A549 (cell line): ENCODE measurements at regions not wholly inside any gene's neighbourhood (a gene's known extent, or its start where the extent isn't known, plus 50 kb on each side); places are given as distances from the start of the nearest gene placed in this dataset.

Experiments
- ATAC-seq, 2 experiments: fragments of 200-7000 bp in 1 of 2; fragments of >200 bp in 1 of 2; cut with Nextera tagmentation in 1 of 2; cut with Tn5 transposase in 1 of 2; 3 replicates each; pipeline versions ENCODE4 v1.8.0 to v1.9.1; 2018 to 2020; ENCODE audit warnings: mild to moderate bottlenecking in 1 of 2, moderate library complexity in 1 of 2
- CTCF ChIA-PET: fragments of 300-600 bp; sonication (Branson Sonifier 250); formaldehyde crosslinking; extraction: SDS; loops from one replicate; lab custom pipeline; 2021; ENCODE audit warnings: antibody characterized with exemption, inconsistent platforms; lab: Yijun Ruan, JAX
- POLR2A ChIA-PET: fragments of 350-600 bp; formaldehyde crosslinking; extraction: SDS; loops from one replicate; lab custom pipeline; 2021; ENCODE audit warnings: antibody characterized with exemption, inconsistent platforms; lab: Yijun Ruan, JAX
- DNase-seq, 2 experiments: peaks; one replicate each; pipeline versions ENCODE4 v3.0.0 to v3.0.0-alpha.2; 2011 to 2016; ENCODE audit warnings: low read depth in 1 of 2, low spot score in 1 of 2
- FAIRE-seq: peaks from 2 replicates; lab custom pipeline; 2011; peaks lifted over from hg19 to GRCh38; lab: Jason Lieb, UNC
- H3K27ac ChIP-seq, 2 experiments: fragments of >200 bp; sonication (Bioruptor Twin); formaldehyde crosslinking; 3 replicates each; pipeline ENCODE4 v1.5.1; 2016 to 2017
- H3K4me1 ChIP-seq: fragments of >200 bp; sonication (Bioruptor Twin); formaldehyde crosslinking; 3 replicates; pipeline ENCODE4 v1.6.1; 2016
- H3K4me2 ChIP-seq: fragments of >200 bp; sonication (Bioruptor Twin); formaldehyde crosslinking; 3 replicates; pipeline ENCODE4 v1.6.1; 2016
- H3K4me3 ChIP-seq: fragments of >200 bp; sonication (Bioruptor Twin); formaldehyde crosslinking; 3 replicates; pipeline ENCODE4 v1.5.1; 2016
- H3K9me3 ChIP-seq: fragments of >200 bp; sonication (Bioruptor Twin); formaldehyde crosslinking; 3 replicates; pipeline ENCODE4 v1.6.1; 2016
- CBX2 ChIP-seq: fragments of 200-600 bp; sonication (generic); IDR thresholded peaks from 2 replicates; pipeline ENCODE4 v1.6.1; 2016; ENCODE audit warnings: low read depth, mild to moderate bottlenecking, borderline replicate concordance
- CTCF ChIP-seq: fragments of >200 bp; sonication (Bioruptor Twin); formaldehyde crosslinking; IDR thresholded peaks from 3 replicates; pipeline ENCODE4 v1.5.1; 2016
- E2F6 ChIP-seq: IDR thresholded peaks from 2 replicates; pipeline ENCODE4 v1.6.1; 2012; ENCODE audit warnings: low read depth, borderline replicate concordance
- EHF ChIP-seq: fragments of 250-450 bp; sonication (Bioruptor Pico); IDR thresholded peaks from 2 replicates; pipeline ENCODE4 v1.5.0; 2020; ENCODE audit warnings: mild to moderate bottlenecking
- ESRRA ChIP-seq: fragments of 150-350 bp; IDR thresholded peaks from 2 replicates; pipeline ENCODE4 v1.6.1; 2014; ENCODE audit warnings: mild to moderate bottlenecking, low read length, borderline replicate concordance
- FOSB ChIP-seq: fragments of 250-450 bp; sonication (Bioruptor Pico); IDR thresholded peaks from 2 replicates; pipeline ENCODE4 v1.5.0; 2020; ENCODE audit warnings: mild to moderate bottlenecking, moderate library complexity
- FOSL2 ChIP-seq, 2 experiments: fragments of 450-650 bp in 1 of 2; fragments of >200 bp in 1 of 2; sonication (Bioruptor Twin) in 1 of 2; formaldehyde crosslinking; IDR thresholded peaks; 2 replicates each; pipeline versions ENCODE4 v1.5.0 to v1.6.1; 2016 to 2020; ENCODE audit warnings: mild to moderate bottlenecking in 1 of 2, moderate library complexity in 1 of 2
- FOXS1 ChIP-seq: fragments of 250-450 bp; sonication (Bioruptor Pico); IDR thresholded peaks from 2 replicates; pipeline ENCODE4 v1.5.0; 2020; ENCODE audit warnings: mild to moderate bottlenecking, moderate library complexity
- HEYL ChIP-seq: fragments of 250-450 bp; sonication (Bioruptor Pico); IDR thresholded peaks from 2 replicates; pipeline ENCODE4 v1.8.0; 2021; ENCODE audit warnings: mild to moderate bottlenecking, moderate library complexity
- HOXA7 ChIP-seq: fragments of 250-450 bp; sonication (Bioruptor Pico); IDR thresholded peaks from 2 replicates; pipeline ENCODE4 v1.5.0; 2020; ENCODE audit warnings: mild to moderate bottlenecking, moderate library complexity
- HOXB5 ChIP-seq: fragments of 250-450 bp; sonication (Bioruptor Pico); IDR thresholded peaks from 2 replicates; pipeline ENCODE4 v1.5.0; 2020; ENCODE audit warnings: mild to moderate bottlenecking, moderate library complexity
- JUN ChIP-seq, 2 experiments: fragments of >200 bp; sonication (Bioruptor Twin); formaldehyde crosslinking; IDR thresholded peaks; 2 replicates in 1 of 2; 3 replicates in 1 of 2; pipeline ENCODE4 v1.6.1; 2016 to 2017
- JUNB ChIP-seq: fragments of >200 bp; sonication (Bioruptor Twin); formaldehyde crosslinking; IDR thresholded peaks from 2 replicates; pipeline ENCODE4 v1.6.1; 2016
- MAX ChIP-seq: IDR thresholded peaks from 2 replicates; pipeline ENCODE4 v1.6.1; 2012
- NR3C1 ChIP-seq: fragments of >200 bp; sonication (Bioruptor Twin); formaldehyde crosslinking; IDR thresholded peaks from 3 replicates; pipeline ENCODE4 v1.6.1; 2017
- PBX3 ChIP-seq: IDR thresholded peaks from 2 replicates; pipeline ENCODE4 v1.6.1; 2012
- POLR2A ChIP-seq: IDR thresholded peaks from 2 replicates; pipeline ENCODE4 v1.6.1; 2012; ENCODE audit warnings: mild to moderate bottlenecking, low read length
- RARB ChIP-seq: fragments of 250-450 bp; sonication (Bioruptor Pico); IDR thresholded peaks from 2 replicates; pipeline ENCODE4 v1.8.0; 2021; ENCODE audit warnings: mild to moderate bottlenecking, moderate library complexity
- RCOR1 ChIP-seq: fragments of 150-350 bp; IDR thresholded peaks from 2 replicates; pipeline ENCODE4 v1.6.1; 2014; ENCODE audit warnings: antibody characterized with exemption, low read length, low read depth
- SMC3 ChIP-seq: fragments of >200 bp; sonication (Bioruptor Twin); formaldehyde crosslinking; IDR thresholded peaks from 3 replicates; pipeline ENCODE4 v1.6.1; 2018; ENCODE audit warnings: inconsistent platforms
- TP53 ChIP-seq: fragments of 250-450 bp; sonication (Bioruptor Pico); IDR thresholded peaks from 2 replicates; pipeline ENCODE4 v1.5.0; 2021; ENCODE audit warnings: mild to moderate bottlenecking, moderate library complexity
- USF2 ChIP-seq: fragments of 450-650 bp; IDR thresholded peaks from 2 replicates; pipeline ENCODE4 v1.6.1; 2014; ENCODE audit warnings: antibody characterized with exemption
- ZNF302 ChIP-seq: fragments of 250-450 bp; sonication (Bioruptor Pico); IDR thresholded peaks from 2 replicates; pipeline ENCODE4 v1.9.0; 2021; ENCODE audit warnings: inconsistent platforms, mild to moderate bottlenecking, moderate library complexity
- WGBS: methylation state at CpG from one replicate; pipeline ENCODE4 v1.1.6; 2017; ENCODE audit errors: missing lambda C conversion rate; 5-methylcytosine and 5-hydroxymethylcytosine counted together

- DNase-seq (no peak), ATAC-seq (no peak), FAIRE-seq (no peak)
- ChIA-PET POLR2A (no interaction called here), CTCF (no interaction called here)
- Histone ChIP-seq H3K4me3 (no peak overlapping the region), H3K27ac (no peak overlapping the region), H3K4me1 (no peaks in the 10 kb centered on the region), H3K4me2 (no peak overlapping the region), H3K9me3 (no peaks in the 10 kb centered on the region)
- WGBS: 6% methylated on average over 4 of the region's 4 CpGs
- TF ChIP-seq JUNB (no peak), JUN (IDR thresholded peaks at IDR 0.05) (no peak), USF2 (no peak), ESRRA (no peak), FOSB (CRISPR knock-in tag) (no peak), CTCF (no peak), FOXS1 (CRISPR knock-in tag) (no peak), MAX (no peak), PBX3 (no peak), HOXB5 (CRISPR knock-in tag) (no peak), SMC3 (no peak), RARB (no peak), ZNF302 (CRISPR knock-in tag) (no peak), TP53 (CRISPR knock-in tag) (no peak), E2F6 (no peak)
Observed at GRCh38 chr1:106439475-106439874, 617.0 kb upstream of the PRMT6 start.

GRCh38 chr1:106447466-106447865 lies 609.0 kb upstream of the PRMT6 start:
- DNase-seq: no peak
- H3K4me3 ChIP-seq: no peak overlapping the region
- no peak overlapping the region for H3K4me2 ChIP-seq
- no peaks in the 10 kb centered on the region for H3K9me3 ChIP-seq
- no peak overlapping the region for H3K27ac ChIP-seq
- no peak for FAIRE-seq
- POLR2A ChIA-PET: no interaction called here
- TF ChIP-seq MAX (no peak), FOSL2 (IDR thresholded peaks at IDR 0.05) (no peak), FOSL2 (CRISPR knock-in tag; IDR thresholded peaks at IDR 0.05) (no peak), POLR2A (no peak), EHF (CRISPR knock-in tag) (no peak), CBX2 (no peak)
- no peaks in the 10 kb centered on the region for H3K4me1 ChIP-seq
- CTCF ChIA-PET: no interaction called here
- no peak for ATAC-seq

- DNase-seq (no peak), ATAC-seq (no peak), FAIRE-seq (no peak)
- Histone ChIP-seq H3K4me2 (no peak overlapping the region), H3K4me3 (no peak overlapping the region), H3K9me3 (no peaks in the 10 kb centered on the region), H3K4me1 (no peaks in the 10 kb centered on the region), H3K27ac (no peak overlapping the region)
- ChIA-PET POLR2A (no interaction called here), CTCF (no interaction called here)
- WGBS: 2% methylated on average over 3 of the region's 3 CpGs
- no peak for TF ChIP-seq ESRRA
- TF ChIP-seq HEYL (CRISPR knock-in tag): no peak
- TF ChIP-seq RCOR1: no peak
- no peak for TF ChIP-seq FOSL2 (IDR thresholded peaks at IDR 0.05)
- no peak for TF ChIP-seq FOSL2 (CRISPR knock-in tag; IDR thresholded peaks at IDR 0.05)
- TF ChIP-seq RARB: no peak
- TF ChIP-seq HOXA7 (CRISPR knock-in tag): no peak
- TF ChIP-seq CTCF: no peak
- no peak for TF ChIP-seq PBX3
- TF ChIP-seq EHF (CRISPR knock-in tag): no peak
- TF ChIP-seq NR3C1: no peak
- no peak for TF ChIP-seq SMC3
Observed at GRCh38 chr1:106456832-106457231, 599.6 kb upstream of the PRMT6 start.
